ENCODE measurements at regions not wholly inside any gene's neighbourhood (a gene's known extent, or its start where the extent isn't known, plus 50 kb on each side); places are given as distances from the start of the nearest gene placed in this dataset.

GRCh38 chr20:58072695-58073671 lies 155.5 kb downstream of the ANKRD60 start:
- no peak overlapping the region for H2AFZ ChIP-seq (ENCODE audit: low read length)
- H4K20me1 ChIP-seq (ENCODE audit: insufficient read depth, low read length, poor library complexity, severe bottlenecking) = no peaks in the 10 kb centered on the region
- no peaks in the 10 kb centered on the region for H3K9me2 ChIP-seq (replicated peaks; ENCODE audit: low read depth, low read length)
- TF ChIP-seq CTCF (conservative IDR thresholded peaks at IDR 0.05; ENCODE audit: low read length) = no peak
- TF ChIP-seq EZH2phosphoT487 (IDR thresholded peaks at IDR 0.05; ENCODE audit: borderline replicate concordance) = no peak
- no peaks in the 10 kb centered on the region for H3K27me3 ChIP-seq (ENCODE audit: insufficient read depth, low read length, poor library complexity, severe bottlenecking)
- no peaks in the 10 kb centered on the region for H3K79me2 ChIP-seq (ENCODE audit: insufficient read depth, low read length)
- H3F3A ChIP-seq (ENCODE audit: low read depth) = no peaks in the 10 kb centered on the region
- no peak overlapping the region for H3K4me3 ChIP-seq (ENCODE audit: low read length, poor library complexity, severe bottlenecking)
- H3K36me3 ChIP-seq (ENCODE audit: insufficient read depth, low read length) = no peaks in the 10 kb centered on the region
- no peaks in the 10 kb centered on the region for H3K4me1 ChIP-seq (ENCODE audit: insufficient read depth, low read length, poor library complexity, severe bottlenecking)
- no peaks in the 10 kb centered on the region for H3K9me3 ChIP-seq (ENCODE audit: insufficient read depth, low read depth, low read length)
- H3K4me2 ChIP-seq (ENCODE audit: low read depth, low read length, poor library complexity, severe bottlenecking) = no peak overlapping the region
- no peak overlapping the region for H3K9ac ChIP-seq (ENCODE audit: low read depth, low read length, poor library complexity, severe bottlenecking)

- Histone ChIP-seq H3K27me3 (ENCODE audit: insufficient read depth, low read length, poor library complexity, severe bottlenecking) (no peaks in the 10 kb centered on the region), H3K4me2 (ENCODE audit: low read depth, low read length, poor library complexity, severe bottlenecking) (no peak overlapping the region), H3K36me3 (ENCODE audit: insufficient read depth, low read length) (no peaks in the 10 kb centered on the region), H3K79me2 (ENCODE audit: insufficient read depth, low read length) (no peaks in the 10 kb centered on the region), H3F3A (ENCODE audit: low read depth) (no peaks in the 10 kb centered on the region), H3K4me1 (ENCODE audit: insufficient read depth, low read length, poor library complexity, severe bottlenecking) (no peaks in the 10 kb centered on the region), H3K9ac (ENCODE audit: low read depth, low read length, poor library complexity, severe bottlenecking) (no peak overlapping the region), H2AFZ (ENCODE audit: low read length) (no peak overlapping the region), H3K9me3 (ENCODE audit: insufficient read depth, low read depth, low read length) (no peaks in the 10 kb centered on the region), H3K4me3 (ENCODE audit: low read length, poor library complexity, severe bottlenecking) (no peak overlapping the region), H4K20me1 (ENCODE audit: insufficient read depth, low read length, poor library complexity, severe bottlenecking) (no peaks in the 10 kb centered on the region), H3K9me2 (replicated peaks; ENCODE audit: low read depth, low read length) (no peaks in the 10 kb centered on the region)
- TF ChIP-seq EZH2phosphoT487 (IDR thresholded peaks at IDR 0.05; ENCODE audit: borderline replicate concordance) (no peak), CTCF (conservative IDR thresholded peaks at IDR 0.05; ENCODE audit: low read length) (no peak)
Observed at GRCh38 chr20:58071991-58072390, 156.5 kb downstream of the ANKRD60 start.

- Histone ChIP-seq H3K9me2 (replicated peaks; ENCODE audit: low read depth, low read length) (no peaks in the 10 kb centered on the region), H2AFZ (ENCODE audit: low read length) (no peak overlapping the region), H4K20me1 (ENCODE audit: insufficient read depth, low read length, poor library complexity, severe bottlenecking) (no peaks in the 10 kb centered on the region), H3K27me3 (ENCODE audit: insufficient read depth, low read length, poor library complexity, severe bottlenecking) (no peaks in the 10 kb centered on the region), H3K9me3 (ENCODE audit: insufficient read depth, low read depth, low read length) (no peaks in the 10 kb centered on the region), H3K4me3 (ENCODE audit: low read length, poor library complexity, severe bottlenecking) (no peak overlapping the region), H3F3A (ENCODE audit: low read depth) (no peaks in the 10 kb centered on the region), H3K9ac (ENCODE audit: low read depth, low read length, poor library complexity, severe bottlenecking) (no peak overlapping the region), H3K4me2 (ENCODE audit: low read depth, low read length, poor library complexity, severe bottlenecking) (no peak overlapping the region), H3K4me1 (ENCODE audit: insufficient read depth, low read length, poor library complexity, severe bottlenecking) (no peaks in the 10 kb centered on the region), H3K79me2 (ENCODE audit: insufficient read depth, low read length) (no peaks in the 10 kb centered on the region), H3K36me3 (ENCODE audit: insufficient read depth, low read length) (no peaks in the 10 kb centered on the region)
- TF ChIP-seq EZH2phosphoT487 (IDR thresholded peaks at IDR 0.05; ENCODE audit: borderline replicate concordance) (no peak), CTCF (conservative IDR thresholded peaks at IDR 0.05; ENCODE audit: low read length) (no peak)
Observed at GRCh38 chr20:58071298-58071697, 157.2 kb downstream of the ANKRD60 start.
